ENCODE measurements at regions not wholly inside any gene's neighbourhood (a gene's known extent, or its start where the extent isn't known, plus 50 kb on each side); places are given as distances from the start of the nearest gene placed in this dataset.
"Not testable (repeated sequence)": the region's sequence is repeated elsewhere in the genome, so short reads cannot be mapped to it uniquely, and the experiment has no call there.

DNA sequence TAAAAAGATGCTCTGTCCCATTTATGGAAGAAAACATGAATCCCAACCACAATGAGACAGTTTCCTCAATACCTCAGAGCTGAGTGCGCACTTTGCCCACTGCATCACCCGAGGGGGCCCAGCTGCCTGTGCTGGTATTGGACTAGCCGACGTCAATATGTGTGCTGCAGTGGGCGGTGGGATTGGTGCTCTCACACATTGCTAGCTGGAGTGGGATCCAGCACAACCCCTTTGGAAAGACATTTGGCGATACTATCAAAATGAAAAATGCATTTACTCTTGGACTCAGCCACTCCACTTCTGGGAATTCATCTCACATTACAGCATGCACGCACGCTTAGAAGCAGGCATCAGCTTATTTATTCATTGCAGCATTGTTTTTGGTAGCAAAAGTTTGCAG is 289.2 kb upstream of the FOXF1 start:
- no peak for TF ChIP-seq POLR2A (IDR thresholded peaks at IDR 0.05; ENCODE audit: low read depth, low read length)
- FAIRE-seq (no peak), DNase-seq (ENCODE audit: insufficient read length, low spot score) (no peak)

DNA sequence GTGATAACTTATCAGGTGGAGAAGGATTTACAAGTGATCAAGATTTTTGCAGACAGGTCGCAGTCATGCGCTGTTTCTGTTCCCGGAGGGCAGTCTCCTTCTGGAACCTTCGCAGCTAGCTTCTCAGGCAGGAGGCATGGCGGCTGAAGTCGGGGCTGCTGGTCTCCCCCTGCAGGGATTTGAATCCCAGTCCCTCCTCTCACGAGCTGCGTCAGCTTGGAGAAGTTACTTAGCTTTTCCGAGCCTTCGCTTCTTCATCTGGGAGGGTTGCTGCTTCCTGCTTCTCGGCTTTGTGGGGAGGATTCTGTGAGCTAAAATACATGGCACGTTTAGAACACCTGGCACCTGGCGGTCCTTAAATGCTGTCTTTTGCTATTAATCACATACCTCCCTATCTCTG is 287.8 kb upstream of the FOXF1 start:
- TF ChIP-seq POLR2A (IDR thresholded peaks at IDR 0.05; ENCODE audit: low read depth, low read length), result no peak
- FAIRE-seq (no peak), DNase-seq (ENCODE audit: insufficient read length, low spot score) (no peak)

GRCh38 chr16:86222965-86223551 is 287.3 kb upstream of the FOXF1 start:
- TF ChIP-seq POLR2A (IDR thresholded peaks at IDR 0.05; ENCODE audit: low read depth, low read length), result no peak
- DNase-seq (ENCODE audit: insufficient read length, low spot score) (no peak), FAIRE-seq (no peak)

- FAIRE-seq (no peak), DNase-seq (ENCODE audit: insufficient read length, low spot score) (no peak)
- no peak for TF ChIP-seq POLR2A (IDR thresholded peaks at IDR 0.05; ENCODE audit: low read depth, low read length)
Measured at GRCh38 chr16:86224126-86224525, 286.2 kb upstream of the FOXF1 start.

DNA sequence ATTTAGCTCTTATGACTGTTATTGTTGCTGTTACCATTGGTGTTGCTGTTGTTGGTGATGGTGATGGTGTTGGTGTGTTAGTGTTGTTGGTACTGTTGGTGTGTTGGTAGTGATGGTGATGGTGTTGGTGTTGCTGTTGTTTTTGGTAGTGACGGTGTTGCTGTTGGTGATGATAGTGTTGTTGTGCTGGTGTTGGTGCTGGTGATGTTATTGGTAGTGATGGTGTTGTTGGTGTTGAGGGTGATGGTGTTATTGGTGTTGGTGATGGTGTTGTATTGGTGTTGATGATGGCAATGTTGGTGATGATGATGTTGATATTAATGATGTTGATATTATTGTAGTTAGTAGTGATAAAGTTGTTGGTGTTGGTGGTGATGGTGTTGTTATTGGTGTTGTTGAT is 285.7 kb upstream of the FOXF1 start:
- no peak for TF ChIP-seq POLR2A (IDR thresholded peaks at IDR 0.05; ENCODE audit: low read depth, low read length)
- DNase-seq (ENCODE audit: insufficient read length, low spot score) (no peak), FAIRE-seq (no peak)

DNA sequence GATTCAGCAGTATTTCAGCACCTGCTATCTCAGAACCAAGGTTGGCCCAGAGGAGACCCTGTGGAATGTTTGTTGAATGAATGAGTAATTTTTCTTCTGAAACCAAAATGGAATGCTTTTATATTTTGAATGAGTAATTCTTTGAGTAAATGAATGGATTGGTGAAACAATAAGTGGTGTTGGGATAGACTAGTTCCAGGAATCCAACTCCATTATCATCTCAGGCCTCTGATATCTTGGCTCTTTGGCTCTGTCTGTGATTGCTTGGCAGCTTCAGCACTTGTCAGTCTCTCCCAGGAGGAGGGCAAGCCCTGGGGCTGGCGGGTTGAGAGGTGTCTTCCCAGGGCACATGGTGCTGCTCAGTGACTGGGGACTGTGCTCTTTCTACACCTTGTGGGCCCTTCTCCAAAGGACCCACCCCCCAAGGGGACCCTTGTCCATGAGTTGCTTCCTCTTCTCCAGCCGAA is 284.4 kb upstream of the FOXF1 start:
- DNase-seq (ENCODE audit: insufficient read length, low spot score), result no peak
- no peak for TF ChIP-seq POLR2A (IDR thresholded peaks at IDR 0.05; ENCODE audit: low read depth, low read length)
- no peak for FAIRE-seq

DNA sequence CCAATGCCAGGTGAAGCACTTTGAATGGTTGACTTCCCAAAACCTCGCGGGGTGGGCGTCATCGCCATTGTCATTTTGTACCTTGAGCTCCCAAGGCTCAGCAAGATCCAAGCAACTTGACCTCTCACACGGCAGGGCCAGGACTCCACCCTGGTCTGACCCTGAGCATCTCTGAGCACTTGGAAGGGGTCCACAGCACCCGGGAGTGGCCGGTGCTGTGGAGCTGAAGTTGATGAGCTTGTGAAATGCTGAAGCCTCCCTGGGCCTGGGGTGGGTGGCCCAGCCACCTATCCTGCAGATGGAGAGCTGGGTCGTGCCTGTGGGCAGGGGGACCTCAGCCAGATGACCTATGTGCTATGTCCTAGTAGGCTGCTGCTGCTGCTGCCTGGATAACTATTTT is 283.3 kb upstream of the FOXF1 start:
- no peak for DNase-seq (ENCODE audit: insufficient read length, low spot score)
- FAIRE-seq, result no peak
- TF ChIP-seq POLR2A (IDR thresholded peaks at IDR 0.05; ENCODE audit: low read depth, low read length), result no peak

GRCh38 chr16:86227801-86228200 is 282.5 kb upstream of the FOXF1 start:
- FAIRE-seq, result no peak
- DNase-seq (ENCODE audit: insufficient read length, low spot score), result no peak
- no peak for TF ChIP-seq POLR2A (IDR thresholded peaks at IDR 0.05; ENCODE audit: low read depth, low read length)

DNA sequence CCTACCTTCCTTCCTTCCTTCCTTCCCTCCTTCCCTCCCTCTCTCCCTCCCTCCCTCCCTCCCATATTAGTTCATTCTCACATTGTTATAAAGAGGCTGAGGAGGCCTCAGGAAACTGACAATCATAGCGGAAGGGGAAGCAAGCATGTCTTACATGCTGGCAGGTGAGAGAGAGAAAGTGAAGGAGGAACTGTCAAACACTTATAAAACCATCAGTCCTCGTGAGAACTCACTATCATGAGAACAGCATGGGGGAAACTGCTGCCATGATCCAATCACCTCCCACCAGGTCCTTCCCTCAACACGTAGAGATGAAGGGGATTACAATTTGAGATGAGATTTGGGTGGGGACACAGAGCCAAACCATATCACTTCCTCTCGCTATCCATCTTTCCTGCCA is 281.6 kb upstream of the FOXF1 start:
- no peak for DNase-seq (ENCODE audit: insufficient read length, low spot score)
- no peak for TF ChIP-seq POLR2A (IDR thresholded peaks at IDR 0.05; ENCODE audit: low read depth, low read length)
- FAIRE-seq, result no peak

GRCh38 chr16:86229283-86229682 is 281.0 kb upstream of the FOXF1 start:
- DNase-seq (ENCODE audit: insufficient read length, low spot score) (no peak), FAIRE-seq (no peak)
- no peak for TF ChIP-seq POLR2A (IDR thresholded peaks at IDR 0.05; ENCODE audit: low read depth, low read length)

DNA sequence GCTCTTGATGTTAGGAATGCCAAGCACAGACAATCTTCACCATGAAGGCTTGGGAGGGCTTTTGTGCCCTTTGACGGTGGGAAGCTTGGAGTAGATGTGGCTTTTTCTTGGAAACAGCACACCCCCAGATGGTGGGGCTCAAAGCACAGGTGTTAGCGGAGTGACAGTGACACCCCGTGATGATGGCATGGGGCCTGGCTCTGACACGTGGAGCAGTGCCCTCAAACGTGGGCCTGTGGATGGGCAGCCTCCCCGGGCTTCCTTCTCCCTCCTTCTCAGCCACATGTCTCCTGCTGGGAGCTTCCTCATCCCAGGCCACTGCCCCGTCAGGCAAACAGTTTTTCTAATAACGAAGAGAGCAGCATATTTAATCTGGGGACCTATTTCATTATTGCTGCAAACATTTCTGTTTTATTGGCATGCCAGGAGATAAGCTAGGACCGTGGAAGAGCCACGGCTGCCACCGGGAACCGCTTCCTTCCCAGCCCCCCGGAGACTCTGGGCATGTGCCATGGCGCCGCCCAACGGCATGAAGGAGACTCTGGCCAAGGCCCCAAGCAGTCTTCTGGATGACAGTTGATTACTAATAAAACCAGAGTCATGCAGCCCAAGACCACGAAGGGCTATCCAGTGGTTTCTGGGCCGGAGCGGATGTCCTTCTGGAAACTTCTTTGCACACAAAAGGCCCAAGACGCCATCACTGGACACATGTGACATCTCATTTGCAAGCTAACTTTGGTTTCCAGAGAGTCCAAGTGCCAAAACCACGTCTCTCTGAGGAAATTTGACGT is 280.3 kb upstream of the FOXF1 start:
- DNase-seq (ENCODE audit: insufficient read length, low spot score), result no peak
- TF ChIP-seq POLR2A (IDR thresholded peaks at IDR 0.05; ENCODE audit: low read depth, low read length), result no peak
- FAIRE-seq, result no peak

- DNase-seq (ENCODE audit: insufficient read length, low spot score) (no peak), FAIRE-seq (no peak)
- no peak for TF ChIP-seq POLR2A (IDR thresholded peaks at IDR 0.05; ENCODE audit: low read depth, low read length)
Measured at GRCh38 chr16:86231321-86231995, 278.9 kb upstream of the FOXF1 start.

DNA sequence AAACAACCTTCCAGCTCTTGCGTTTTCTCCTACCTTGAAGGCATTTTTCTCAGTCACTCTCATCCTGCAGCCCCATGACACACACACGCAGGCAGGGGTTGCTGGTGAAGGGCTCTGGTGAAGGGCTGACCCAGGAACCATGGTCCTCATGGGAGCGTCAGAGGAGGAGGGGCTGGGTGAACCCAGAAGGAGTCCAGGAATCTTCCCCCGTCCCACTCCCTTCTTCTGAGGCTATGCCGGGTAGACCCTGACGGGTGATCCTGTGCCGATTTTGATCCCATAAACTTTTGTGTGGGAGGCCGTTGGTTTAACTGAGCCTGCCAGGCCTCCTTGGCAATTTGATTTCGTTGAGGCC is 278.4 kb upstream of the FOXF1 start:
- TF ChIP-seq POLR2A (IDR thresholded peaks at IDR 0.05; ENCODE audit: low read depth, low read length), result no peak
- FAIRE-seq, result no peak
- no peak for DNase-seq (ENCODE audit: insufficient read length, low spot score)

GRCh38 chr16:86232496-86232895 is 277.8 kb upstream of the FOXF1 start:
- FAIRE-seq (no peak), DNase-seq (ENCODE audit: insufficient read length, low spot score) (no peak)
- no peak for TF ChIP-seq POLR2A (IDR thresholded peaks at IDR 0.05; ENCODE audit: low read depth, low read length)

DNA sequence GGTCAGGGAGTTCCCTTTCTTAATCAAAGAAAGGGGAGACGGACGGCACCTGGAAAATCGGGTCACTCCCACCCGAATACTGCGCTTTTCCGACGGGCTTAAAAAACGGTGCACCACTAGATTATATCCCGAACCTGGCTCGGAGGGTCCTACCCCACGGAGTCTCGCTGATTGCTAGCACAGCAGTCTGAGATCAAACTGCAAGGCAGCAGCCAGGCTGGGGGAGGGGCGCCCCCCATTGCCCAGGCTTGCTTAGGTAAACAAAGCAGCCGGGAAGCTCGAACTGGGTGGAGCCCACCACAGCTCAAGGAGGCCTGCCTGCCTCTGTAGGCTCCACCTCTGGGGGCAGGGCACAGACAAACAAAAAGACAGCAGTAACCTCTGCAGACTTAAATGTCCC is 276.8 kb upstream of the FOXF1 start:
- DNase-seq (ENCODE audit: insufficient read length, low spot score); FAIRE-seq: not testable (repeated sequence)

Data from H54 (cell line).